GM12878 (cell line): ENCODE measurements at regions not wholly inside any gene's neighbourhood (a gene's known extent, or its start where the extent isn't known, plus 50 kb on each side); places are given as distances from the start of the nearest gene placed in this dataset.

Experiments
- ATAC-seq: fragments of 200-7000 bp; cut with Tn5 transposase; 3 replicates; pipeline ENCODE4 v1.9.1; 2020; ENCODE audit warnings: mild to moderate bottlenecking, moderate library complexity
- BruUV-seq: library from RNA; stranded (reverse); fragments of 400-500 nt; replicated peaks from 2 replicates; lab custom pipeline; 2021; lab: Mats Ljungman, UMichigan
- CTCF ChIA-PET: fragments of 300-600 bp; sonication (Branson Sonifier 250); formaldehyde crosslinking; extraction: SDS; loops from one replicate; lab custom pipeline; 2021; ENCODE audit warnings: inconsistent platforms; lab: Yijun Ruan, JAX
- POLR2A ChIA-PET: fragments of 350-600 bp; formaldehyde crosslinking; extraction: SDS; loops from one replicate; lab custom pipeline; 2021; ENCODE audit warnings: inconsistent platforms; lab: Charles Lee
- RAD21 ChIA-PET: fragments of 300-600 bp; sonication (Branson Sonifier 250); formaldehyde crosslinking; loops from one replicate; lab custom pipeline; 2023; ENCODE audit warnings: antibody characterized with exemption; ENCODE audit not compliant: unreplicated experiment; lab: Charles Lee
- SMC1A ChIA-PET: fragments of 300-600 bp; sonication (Branson Sonifier 250); formaldehyde crosslinking; loops from one replicate; lab custom pipeline; 2023; ENCODE audit not compliant: unreplicated experiment, uncharacterized antibody; lab: Charles Lee
- DNase-seq: peaks from one replicate; pipeline ENCODE4 v3.0.0-alpha.2; 2011; ENCODE audit warnings: low read depth, low spot score
- FAIRE-seq: peaks from 3 replicates; lab custom pipeline; 2011; peaks lifted over from hg19 to GRCh38; lab: Jason Lieb, UNC
- H2AFZ ChIP-seq: 2 replicates; pipeline ENCODE4 v1.6.0; 2011; ENCODE audit warnings: low read depth, low read length, control low read depth; ENCODE audit not compliant: control insufficient read depth
- H3K27ac ChIP-seq: 2 replicates; pipeline ENCODE4 v1.5.1; 2011; ENCODE audit warnings: control low read depth; ENCODE audit not compliant: control insufficient read depth, insufficient read depth
- H3K27me3 ChIP-seq, 2 experiments: replicated peaks in 1 of 2; 2 replicates each; pipeline versions ENCODE4 v1.6.0 to v1.6.1; 2011; ENCODE audit warnings: low read length in 1 of 2; ENCODE audit not compliant: control insufficient read depth in 2 of 2, insufficient read depth in 2 of 2
- H3K36me3 ChIP-seq, 2 experiments: 2 replicates each; pipeline ENCODE4 v1.5.1; 2011; ENCODE audit warnings: low read length in 1 of 2; ENCODE audit not compliant: control insufficient read depth in 2 of 2, insufficient read depth in 2 of 2
- H3K4me1 ChIP-seq: 2 replicates; pipeline ENCODE4 v1.6.1; 2011; ENCODE audit warnings: mild to moderate bottlenecking, low read length, moderate library complexity, mixed read lengths; ENCODE audit not compliant: control insufficient read depth, insufficient read depth
- H3K4me2 ChIP-seq: 2 replicates; pipeline ENCODE4 v1.6.0; 2011; ENCODE audit warnings: control low read depth; ENCODE audit not compliant: control insufficient read depth, insufficient read depth
- H3K4me3 ChIP-seq: fragments of 200-600 bp; sonication (generic); 2 replicates; pipeline ENCODE4 v1.5.1; 2016
- H3K79me2 ChIP-seq: 2 replicates; pipeline ENCODE4 v1.6.0; 2011; ENCODE audit warnings: low read length; ENCODE audit not compliant: control insufficient read depth, insufficient read depth
- H3K9ac ChIP-seq: 2 replicates; pipeline ENCODE4 v1.8.0; 2011; ENCODE audit warnings: low read length, control low read depth, mixed read lengths; ENCODE audit not compliant: control insufficient read depth, insufficient read depth
- H3K9me3 ChIP-seq: replicated peaks from 3 replicates; pipeline ENCODE4 v1.5.1; 2011; ENCODE audit warnings: mild to moderate bottlenecking, low read length; ENCODE audit not compliant: control insufficient read depth, insufficient read depth
- H4K20me1 ChIP-seq: 2 replicates; pipeline ENCODE4 v1.6.0; 2011; ENCODE audit not compliant: control insufficient read depth, insufficient read depth
- CREB1 ChIP-seq: IDR thresholded peaks from 2 replicates; pipeline ENCODE4 v1.6.1; 2012; ENCODE audit warnings: low read depth, mild to moderate bottlenecking, inconsistent platforms
- FOS ChIP-seq: IDR thresholded peaks from 3 replicates; pipeline ENCODE4 v1.6.1; 2011; ENCODE audit warnings: borderline replicate concordance; ENCODE audit not compliant: insufficient read length; ENCODE audit errors: extremely low read depth
- JUNB ChIP-seq: IDR thresholded peaks from 2 replicates; pipeline ENCODE4 v1.6.1; 2016; ENCODE audit warnings: antibody characterized with exemption, mild to moderate bottlenecking
- NFYB ChIP-seq: IDR thresholded peaks from 2 replicates; pipeline ENCODE4 v1.6.1; 2011; ENCODE audit warnings: low read depth, mild to moderate bottlenecking, low read length, improper control_type of control experiment, moderate library complexity; ENCODE audit not compliant: insufficient read depth
- NRF1 ChIP-seq: conservative IDR thresholded peaks from 2 replicates; pipeline ENCODE4 v1.6.1; 2011; ENCODE audit warnings: mild to moderate bottlenecking, low read depth, low read length, improper control_type of control experiment
- RCOR1 ChIP-seq: conservative IDR thresholded peaks from 2 replicates; pipeline ENCODE4 v1.6.1; 2012; ENCODE audit warnings: low read depth, low read length, improper control_type of control experiment
- RELA ChIP-seq: fragments of 450-650 bp; IDR thresholded peaks from 2 replicates; pipeline ENCODE4 v1.8.0; 2014; ENCODE audit warnings: borderline replicate concordance; ENCODE audit not compliant: partially characterized antibody
- SMAD5 ChIP-seq: IDR thresholded peaks from 2 replicates; pipeline ENCODE4 v1.6.1; 2016; ENCODE audit warnings: antibody characterized with exemption, low read depth
- SMC3 ChIP-seq: IDR thresholded peaks from 2 replicates; pipeline ENCODE4 v1.6.1; 2011; ENCODE audit warnings: low read length, improper control_type of control experiment, borderline replicate concordance
- ZNF217 ChIP-seq: fragments of 450-650 bp; IDR thresholded peaks from 2 replicates; pipeline ENCODE4 v1.6.1; 2017; ENCODE audit warnings: antibody characterized with exemption, mild to moderate bottlenecking
- ZNF24 ChIP-seq: fragments of 450-650 bp; IDR thresholded peaks from 2 replicates; pipeline ENCODE4 v1.6.1; 2017; ENCODE audit warnings: antibody characterized with exemption, mild to moderate bottlenecking
- whole genome bisulfite sequencing: methylation state at CpG from one replicate; pipeline ENCODE4 v1.1.6; 2016; ENCODE audit warnings: low lambda C conversion rate; ENCODE audit not compliant: insufficient replicate concordance, insufficient coverage; ENCODE audit errors: missing lambda C conversion rate; 5-methylcytosine and 5-hydroxymethylcytosine counted together
- in situ Hi-C: fragments of 300-500 bp; cut with MboI; formaldehyde crosslinking; loops from 9 replicates; pipeline ENCODE4 v1.14.3; 2018; ENCODE audit warnings: mixed read lengths
- intact Hi-C: fragments of 100-400 bp; cut with micrococcal nuclease; formaldehyde crosslinking; loops from one replicate; pipeline ENCODE4 v1.14.2; 2022; ENCODE audit not compliant: unreplicated experiment
- TF ChIP-seq, protein P1 (sequence below): fragments of 450-650 bp; IDR thresholded peaks from 2 replicates; pipeline ENCODE4 v1.6.1; 2017; ENCODE audit warnings: mild to moderate bottlenecking, moderate library complexity
- TF ChIP-seq, protein P2 (sequence below): IDR thresholded peaks from 2 replicates; pipeline ENCODE4 v1.6.1; 2012; ENCODE audit warnings: improper control_type of control experiment, low read depth, low read length; ENCODE audit not compliant: insufficient replicate concordance
- TF ChIP-seq, protein P3 (sequence below): fragments of 450-650 bp; IDR thresholded peaks from 2 replicates; pipeline ENCODE4 v1.6.1; 2018; ENCODE audit warnings: mild to moderate bottlenecking, low read depth, moderate library complexity; ENCODE audit not compliant: partially characterized antibody

DNA sequence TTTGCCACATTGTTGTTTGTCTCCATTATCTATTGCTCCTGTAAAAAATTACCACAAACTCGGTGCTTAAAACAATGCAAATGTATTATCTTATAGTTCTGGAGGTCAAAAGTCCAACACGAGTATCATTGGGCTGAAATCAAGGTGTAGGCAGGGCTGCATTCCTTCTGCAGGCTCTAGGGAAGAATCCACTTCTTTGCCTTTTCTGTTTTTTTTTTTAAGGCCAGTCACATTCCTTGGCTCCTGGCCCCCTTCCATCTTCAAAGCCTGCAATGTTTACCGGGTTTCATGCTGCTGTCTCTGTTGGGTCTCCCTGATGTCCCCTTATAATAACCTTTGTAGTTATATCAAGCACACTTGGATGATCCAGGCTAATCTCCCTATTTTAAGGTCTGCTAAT is 212.7 kb downstream of the PTBP2 start:
- no peaks in the 10 kb centered on the region; a peak in 1 of 4 replicates for H3K27me3 ChIP-seq
- in situ Hi-C loops, result no loop called here
- H3K27ac ChIP-seq, result no peak overlapping the region
- ATAC-seq, result no peak
- no peak for DNase-seq
- 4% methylated on average over 3 of the region's 3 CpGs for WGBS
- no peak overlapping the region for H3K4me2 ChIP-seq
- intact Hi-C loops, result no loop called here
- ChIA-PET POLR2A (no interaction called here), CTCF (no interaction called here), RAD21 (no interaction called here), SMC1A (no interaction called here)
- no TSS peak for BruUV-seq
- no peak overlapping the region for H3K4me3 ChIP-seq
- H4K20me1 ChIP-seq, result no peaks in the 10 kb centered on the region
- no peak overlapping the region for H3K9ac ChIP-seq
- no peaks in the 10 kb centered on the region for H3K9me3 ChIP-seq
- no peaks in the 10 kb centered on the region for H3K36me3 ChIP-seq
- no peak for FAIRE-seq
- H2AFZ ChIP-seq, result no peak overlapping the region
- H3K4me1 ChIP-seq, result no peaks in the 10 kb centered on the region
- H3K79me2 ChIP-seq, result no peaks in the 10 kb centered on the region
- TF ChIP-seq, protein P1, sequence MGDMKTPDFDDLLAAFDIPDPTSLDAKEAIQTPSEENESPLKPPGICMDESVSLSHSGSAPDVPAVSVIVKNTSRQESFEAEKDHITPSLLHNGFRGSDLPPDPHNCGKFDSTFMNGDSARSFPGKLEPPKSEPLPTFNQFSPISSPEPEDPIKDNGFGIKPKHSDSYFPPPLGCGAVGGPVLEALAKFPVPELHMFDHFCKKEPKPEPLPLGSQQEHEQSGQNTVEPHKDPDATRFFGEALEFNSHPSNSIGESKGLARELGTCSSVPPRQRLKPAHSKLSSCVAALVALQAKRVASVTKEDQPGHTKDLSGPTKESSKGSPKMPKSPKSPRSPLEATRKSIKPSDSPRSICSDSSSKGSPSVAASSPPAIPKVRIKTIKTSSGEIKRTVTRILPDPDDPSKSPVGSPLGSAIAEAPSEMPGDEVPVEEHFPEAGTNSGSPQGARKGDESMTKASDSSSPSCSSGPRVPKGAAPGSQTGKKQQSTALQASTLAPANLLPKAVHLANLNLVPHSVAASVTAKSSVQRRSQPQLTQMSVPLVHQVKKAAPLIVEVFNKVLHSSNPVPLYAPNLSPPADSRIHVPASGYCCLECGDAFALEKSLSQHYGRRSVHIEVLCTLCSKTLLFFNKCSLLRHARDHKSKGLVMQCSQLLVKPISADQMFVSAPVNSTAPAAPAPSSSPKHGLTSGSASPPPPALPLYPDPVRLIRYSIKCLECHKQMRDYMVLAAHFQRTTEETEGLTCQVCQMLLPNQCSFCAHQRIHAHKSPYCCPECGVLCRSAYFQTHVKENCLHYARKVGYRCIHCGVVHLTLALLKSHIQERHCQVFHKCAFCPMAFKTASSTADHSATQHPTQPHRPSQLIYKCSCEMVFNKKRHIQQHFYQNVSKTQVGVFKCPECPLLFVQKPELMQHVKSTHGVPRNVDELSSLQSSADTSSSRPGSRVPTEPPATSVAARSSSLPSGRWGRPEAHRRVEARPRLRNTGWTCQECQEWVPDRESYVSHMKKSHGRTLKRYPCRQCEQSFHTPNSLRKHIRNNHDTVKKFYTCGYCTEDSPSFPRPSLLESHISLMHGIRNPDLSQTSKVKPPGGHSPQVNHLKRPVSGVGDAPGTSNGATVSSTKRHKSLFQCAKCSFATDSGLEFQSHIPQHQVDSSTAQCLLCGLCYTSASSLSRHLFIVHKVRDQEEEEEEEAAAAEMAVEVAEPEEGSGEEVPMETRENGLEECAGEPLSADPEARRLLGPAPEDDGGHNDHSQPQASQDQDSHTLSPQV, result no peak
- no peak for TF ChIP-seq SMAD5
- no peak for TF ChIP-seq NRF1
- TF ChIP-seq, protein P2, sequence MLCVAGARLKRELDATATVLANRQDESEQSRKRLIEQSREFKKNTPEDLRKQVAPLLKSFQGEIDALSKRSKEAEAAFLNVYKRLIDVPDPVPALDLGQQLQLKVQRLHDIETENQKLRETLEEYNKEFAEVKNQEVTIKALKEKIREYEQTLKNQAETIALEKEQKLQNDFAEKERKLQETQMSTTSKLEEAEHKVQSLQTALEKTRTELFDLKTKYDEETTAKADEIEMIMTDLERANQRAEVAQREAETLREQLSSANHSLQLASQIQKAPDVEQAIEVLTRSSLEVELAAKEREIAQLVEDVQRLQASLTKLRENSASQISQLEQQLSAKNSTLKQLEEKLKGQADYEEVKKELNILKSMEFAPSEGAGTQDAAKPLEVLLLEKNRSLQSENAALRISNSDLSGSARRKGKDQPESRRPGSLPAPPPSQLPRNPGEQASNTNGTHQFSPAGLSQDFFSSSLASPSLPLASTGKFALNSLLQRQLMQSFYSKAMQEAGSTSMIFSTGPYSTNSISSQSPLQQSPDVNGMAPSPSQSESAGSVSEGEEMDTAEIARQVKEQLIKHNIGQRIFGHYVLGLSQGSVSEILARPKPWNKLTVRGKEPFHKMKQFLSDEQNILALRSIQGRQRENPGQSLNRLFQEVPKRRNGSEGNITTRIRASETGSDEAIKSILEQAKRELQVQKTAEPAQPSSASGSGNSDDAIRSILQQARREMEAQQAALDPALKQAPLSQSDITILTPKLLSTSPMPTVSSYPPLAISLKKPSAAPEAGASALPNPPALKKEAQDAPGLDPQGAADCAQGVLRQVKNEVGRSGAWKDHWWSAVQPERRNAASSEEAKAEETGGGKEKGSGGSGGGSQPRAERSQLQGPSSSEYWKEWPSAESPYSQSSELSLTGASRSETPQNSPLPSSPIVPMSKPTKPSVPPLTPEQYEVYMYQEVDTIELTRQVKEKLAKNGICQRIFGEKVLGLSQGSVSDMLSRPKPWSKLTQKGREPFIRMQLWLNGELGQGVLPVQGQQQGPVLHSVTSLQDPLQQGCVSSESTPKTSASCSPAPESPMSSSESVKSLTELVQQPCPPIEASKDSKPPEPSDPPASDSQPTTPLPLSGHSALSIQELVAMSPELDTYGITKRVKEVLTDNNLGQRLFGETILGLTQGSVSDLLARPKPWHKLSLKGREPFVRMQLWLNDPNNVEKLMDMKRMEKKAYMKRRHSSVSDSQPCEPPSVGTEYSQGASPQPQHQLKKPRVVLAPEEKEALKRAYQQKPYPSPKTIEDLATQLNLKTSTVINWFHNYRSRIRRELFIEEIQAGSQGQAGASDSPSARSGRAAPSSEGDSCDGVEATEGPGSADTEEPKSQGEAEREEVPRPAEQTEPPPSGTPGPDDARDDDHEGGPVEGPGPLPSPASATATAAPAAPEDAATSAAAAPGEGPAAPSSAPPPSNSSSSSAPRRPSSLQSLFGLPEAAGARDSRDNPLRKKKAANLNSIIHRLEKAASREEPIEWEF, result no peak
- no peak for TF ChIP-seq NFYB
- TF ChIP-seq ZNF24, result no peak
- TF ChIP-seq, protein P3, sequence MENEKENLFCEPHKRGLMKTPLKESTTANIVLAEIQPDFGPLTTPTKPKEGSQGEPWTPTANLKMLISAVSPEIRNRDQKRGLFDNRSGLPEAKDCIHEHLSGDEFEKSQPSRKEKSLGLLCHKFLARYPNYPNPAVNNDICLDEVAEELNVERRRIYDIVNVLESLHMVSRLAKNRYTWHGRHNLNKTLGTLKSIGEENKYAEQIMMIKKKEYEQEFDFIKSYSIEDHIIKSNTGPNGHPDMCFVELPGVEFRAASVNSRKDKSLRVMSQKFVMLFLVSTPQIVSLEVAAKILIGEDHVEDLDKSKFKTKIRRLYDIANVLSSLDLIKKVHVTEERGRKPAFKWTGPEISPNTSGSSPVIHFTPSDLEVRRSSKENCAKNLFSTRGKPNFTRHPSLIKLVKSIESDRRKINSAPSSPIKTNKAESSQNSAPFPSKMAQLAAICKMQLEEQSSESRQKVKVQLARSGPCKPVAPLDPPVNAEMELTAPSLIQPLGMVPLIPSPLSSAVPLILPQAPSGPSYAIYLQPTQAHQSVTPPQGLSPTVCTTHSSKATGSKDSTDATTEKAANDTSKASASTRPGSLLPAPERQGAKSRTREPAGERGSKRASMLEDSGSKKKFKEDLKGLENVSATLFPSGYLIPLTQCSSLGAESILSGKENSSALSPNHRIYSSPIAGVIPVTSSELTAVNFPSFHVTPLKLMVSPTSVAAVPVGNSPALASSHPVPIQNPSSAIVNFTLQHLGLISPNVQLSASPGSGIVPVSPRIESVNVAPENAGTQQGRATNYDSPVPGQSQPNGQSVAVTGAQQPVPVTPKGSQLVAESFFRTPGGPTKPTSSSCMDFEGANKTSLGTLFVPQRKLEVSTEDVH, result no peak
- TF ChIP-seq SMC3, result no peak
- no peak for TF ChIP-seq RELA
- no peak for TF ChIP-seq ZNF217
- TF ChIP-seq RCOR1, result no peak
- no peak for TF ChIP-seq FOS
- no peak for TF ChIP-seq JUNB
- TF ChIP-seq CREB1, result no peak
